ENCODE measurements at regions not wholly inside any gene's neighbourhood (a gene's known extent, or its start where the extent isn't known, plus 50 kb on each side); places are given as distances from the start of the nearest gene placed in this dataset.
A peak's percentile ranks its signal among the peaks of the same experiment; 100 is the strongest.

DNA sequence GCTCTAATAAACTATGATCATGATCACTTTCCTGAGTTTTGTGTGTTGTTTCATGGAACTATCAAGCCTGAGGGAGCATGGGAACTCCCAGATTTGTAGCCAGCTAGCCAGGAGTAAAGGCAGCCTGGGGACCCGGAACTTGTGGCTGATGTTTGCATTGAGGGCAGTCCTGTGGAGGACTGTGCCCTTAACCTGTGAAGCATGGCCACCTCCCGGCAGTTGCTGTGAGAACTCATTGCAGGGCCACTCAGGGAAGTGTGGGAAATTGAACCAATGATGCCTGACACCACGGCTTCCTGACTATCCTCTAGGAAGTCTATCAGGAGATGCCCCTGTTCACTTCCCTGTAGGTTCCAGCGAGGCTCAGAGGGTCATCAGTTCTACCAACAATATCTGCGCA lies 250.6 kb downstream of the DAD1 start:
- Mint-ChIP-seq H3K27me3 (ENCODE audit: low read depth in 3 of 3) (peaks cover 0 to 2% (median 2%) of the 10 kb centered on the region in 3 donors), H3K4me1 (no peaks in the 10 kb centered on the region), H3K4me3 (no peak overlapping the region), H3K36me3 (no peaks in the 10 kb centered on the region), H3K27ac (peak overlapping the region in 1 of 7 donors; percentile 3), H3K9me3 (peaks cover 0 to 5% (median 2%) of the 10 kb centered on the region in 7 donors)
- Histone ChIP-seq H3K4me2 (replicated peaks; ENCODE audit: extremely low read depth, low read length, poor library complexity, severe bottlenecking) (no peak overlapping the region), H3K36me3 (replicated peaks in 1 of 2; ENCODE audit: control insufficient read depth in 1 of 2, insufficient read depth in 2 of 2, low read length in 2 of 2) (no peaks in the 10 kb centered on the region), H2AFZ (ENCODE audit: insufficient read depth, low read depth, low read length, poor library complexity, severe bottlenecking) (no peak overlapping the region), H3K4me1 (ENCODE audit: control insufficient read depth in 1 of 2, insufficient read depth in 2 of 2, low read length in 2 of 2) (no peaks in the 10 kb centered on the region), H3K27ac (ENCODE audit: low read depth in 1 of 2, low read length in 2 of 2) (no peak overlapping the region), H3K4me3 (replicated peaks in 1 of 3; ENCODE audit: low read depth in 2 of 3, low read length in 3 of 3) (no peak overlapping the region), H3K9ac (ENCODE audit: insufficient read depth, low read length, poor library complexity, severe bottlenecking) (no peak overlapping the region), H3K27me3 (ENCODE audit: control insufficient read depth in 2 of 2, insufficient read depth in 2 of 2, low read length in 2 of 2) (no peaks in the 10 kb centered on the region), H4K20me1 (ENCODE audit: insufficient read depth, low read length) (no peaks in the 10 kb centered on the region), H3K9me3 (replicated peaks in 1 of 2; ENCODE audit: control insufficient read depth in 1 of 2, insufficient read depth in 1 of 2, low read length in 2 of 2) (peaks cover 0 to 5% of the 10 kb centered on the region in 2 donors), H3K79me2 (ENCODE audit: insufficient read depth, low read length) (no peaks in the 10 kb centered on the region)
- 100% methylated on average over 2 of the region's 5 CpGs for WGBS (ENCODE audit: insufficient coverage)
- no peak for TF ChIP-seq CTCF (IDR thresholded peaks at IDR 0.05)
- intact Hi-C loops (cut with micrococcal nuclease): no loop called here
- DNase-seq: no peak

- Histone ChIP-seq H3K79me2 (ENCODE audit: insufficient read depth, low read length) (no peaks in the 10 kb centered on the region), H2AFZ (ENCODE audit: insufficient read depth, low read depth, low read length, poor library complexity, severe bottlenecking) (no peak overlapping the region), H3K9me3 (replicated peaks in 1 of 2; ENCODE audit: control insufficient read depth in 1 of 2, insufficient read depth in 1 of 2, low read length in 2 of 2) (peaks cover 0 to under 1% of the 10 kb centered on the region in 2 donors), H3K4me3 (replicated peaks in 1 of 3; ENCODE audit: low read depth in 2 of 3, low read length in 3 of 3) (no peak overlapping the region), H4K20me1 (ENCODE audit: insufficient read depth, low read length) (no peaks in the 10 kb centered on the region), H3K9ac (ENCODE audit: insufficient read depth, low read length, poor library complexity, severe bottlenecking) (no peak overlapping the region), H3K36me3 (replicated peaks in 1 of 2; ENCODE audit: control insufficient read depth in 1 of 2, insufficient read depth in 2 of 2, low read length in 2 of 2) (no peaks in the 10 kb centered on the region), H3K27ac (ENCODE audit: low read depth in 1 of 2, low read length in 2 of 2) (no peak overlapping the region), H3K27me3 (ENCODE audit: control insufficient read depth in 2 of 2, insufficient read depth in 2 of 2, low read length in 2 of 2) (no peaks in the 10 kb centered on the region), H3K4me2 (replicated peaks; ENCODE audit: extremely low read depth, low read length, poor library complexity, severe bottlenecking) (no peak overlapping the region), H3K4me1 (ENCODE audit: control insufficient read depth in 1 of 2, insufficient read depth in 2 of 2, low read length in 2 of 2) (no peaks in the 10 kb centered on the region)
- no peak for DNase-seq
- no peak overlapping the region for H3K27ac Mint-ChIP-seq
- H3K36me3 Mint-ChIP-seq: no peaks in the 10 kb centered on the region
- peaks cover 0 to 2% (median 2%) of the 10 kb centered on the region in 3 donors for H3K27me3 Mint-ChIP-seq (ENCODE audit: low read depth in 3 of 3)
- intact Hi-C loops (cut with micrococcal nuclease): no loop called here
- 100% methylated on average over 1 of the region's 3 CpGs for WGBS (ENCODE audit: insufficient coverage)
- peaks cover 0 to under 1% (median 0%) of the 10 kb centered on the region in 7 donors for H3K9me3 Mint-ChIP-seq
- no peak overlapping the region for H3K4me3 Mint-ChIP-seq
- TF ChIP-seq CTCF (IDR thresholded peaks at IDR 0.05): no peak
- H3K4me1 Mint-ChIP-seq: no peaks in the 10 kb centered on the region
These were observed 251.1 kb downstream of the DAD1 start for GRCh38 chr14:22337938-22338337.

Data from CD14-positive monocyte (primary cell).